Mononuclear cell (primary cell): ENCODE measurements at regions not wholly inside any gene's neighbourhood (a gene's known extent, or its start where the extent isn't known, plus 50 kb on each side); places are given as distances from the start of the nearest gene placed in this dataset.

Source experiments
- H3K27me3 ChIP-seq: 2 replicates; pipeline ENCODE4 v1.6.0; 2011; ENCODE audit warnings: low read length, control low read depth; ENCODE audit not compliant: insufficient read depth
- H3K4me1 ChIP-seq: 2 replicates; pipeline ENCODE4 v1.5.1; 2011; ENCODE audit warnings: mild to moderate bottlenecking, low read length, control low read depth; ENCODE audit not compliant: insufficient read depth
- H3K4me3 ChIP-seq: 2 replicates; pipeline ENCODE4 v1.5.1; 2011; ENCODE audit warnings: mild to moderate bottlenecking, low read length, moderate library complexity
- H3K9me3 ChIP-seq: 2 replicates; pipeline ENCODE4 v1.5.1; 2011; ENCODE audit warnings: low read depth, mild to moderate bottlenecking, control low read depth, low read length

DNA sequence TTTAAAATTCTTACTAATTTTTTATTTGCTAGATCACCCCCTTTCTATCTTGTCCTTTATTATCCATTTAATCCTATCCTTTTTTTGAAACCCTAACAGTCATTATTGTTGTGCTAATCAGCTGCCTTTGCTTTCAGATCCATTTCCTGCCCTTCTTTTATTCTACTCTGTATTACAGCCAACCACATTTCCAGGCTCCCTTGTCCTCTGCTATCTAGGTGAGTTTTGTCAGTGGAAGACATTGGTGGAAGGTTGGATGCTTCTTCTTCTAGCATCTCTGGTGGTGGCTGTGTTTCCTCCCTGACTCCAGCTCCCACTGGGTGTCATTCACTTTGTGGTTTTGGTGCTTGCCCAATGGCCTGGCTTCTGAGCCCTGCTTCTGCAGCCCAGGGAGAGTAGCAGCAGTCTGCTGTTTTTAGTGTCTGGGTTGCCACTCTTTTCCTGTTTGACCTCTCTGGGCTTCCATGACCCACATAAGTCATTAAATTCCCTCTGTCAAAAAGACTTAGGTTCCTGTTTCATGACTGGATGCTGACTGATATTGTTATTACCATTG is 225.2 kb upstream of the PGRMC2 start:
- H3K9me3 ChIP-seq, result no peaks in the 10 kb centered on the region
- no peak overlapping the region for H3K4me3 ChIP-seq
- no peaks in the 10 kb centered on the region for H3K27me3 ChIP-seq
- H3K4me1 ChIP-seq, result no peaks in the 10 kb centered on the region

DNA sequence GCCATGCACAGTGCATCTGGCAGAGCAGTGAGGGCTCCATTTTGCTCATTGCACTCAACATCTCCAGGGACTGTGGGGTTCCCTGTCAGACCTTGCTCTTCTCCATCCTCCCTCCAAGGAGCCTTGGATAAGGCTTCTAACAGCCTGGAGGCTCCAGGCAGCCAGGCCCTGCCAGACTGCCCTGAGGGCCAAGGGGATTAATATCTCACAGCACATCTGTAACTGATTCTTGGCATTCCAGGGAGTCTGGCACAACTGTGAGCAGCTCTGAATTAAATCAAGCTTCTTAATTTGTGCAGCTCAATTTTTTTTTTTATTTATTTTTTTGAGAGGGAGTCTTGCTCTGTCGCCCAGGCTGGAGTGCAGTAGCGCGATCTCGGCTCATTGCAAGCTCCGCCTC is 224.5 kb upstream of the PGRMC2 start:
- H3K9me3 ChIP-seq, result no peaks in the 10 kb centered on the region
- no peaks in the 10 kb centered on the region for H3K4me1 ChIP-seq
- no peak overlapping the region for H3K4me3 ChIP-seq
- no peaks in the 10 kb centered on the region for H3K27me3 ChIP-seq

DNA sequence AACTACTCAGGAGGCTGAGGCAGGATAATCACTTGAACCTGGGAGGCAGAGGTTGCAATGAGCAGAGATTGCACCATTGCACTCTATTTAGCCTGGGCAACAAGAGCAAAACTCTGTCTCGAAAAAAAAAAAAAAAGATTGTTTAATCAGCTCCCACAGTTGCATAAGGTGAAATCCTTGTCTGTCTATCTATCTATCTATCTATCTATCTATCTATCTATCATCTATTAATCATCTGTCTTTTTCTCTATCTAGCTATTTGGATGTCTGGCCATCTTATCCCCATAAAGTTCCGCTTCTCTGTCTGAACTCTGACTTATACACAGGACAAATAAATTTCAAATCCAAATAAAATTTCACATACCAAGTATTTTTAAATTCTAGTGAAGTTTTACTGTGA is 223.2 kb upstream of the PGRMC2 start:
- Histone ChIP-seq H3K4me1 (no peaks in the 10 kb centered on the region), H3K4me3 (no peak overlapping the region), H3K27me3 (no peaks in the 10 kb centered on the region), H3K9me3 (no peaks in the 10 kb centered on the region)

DNA sequence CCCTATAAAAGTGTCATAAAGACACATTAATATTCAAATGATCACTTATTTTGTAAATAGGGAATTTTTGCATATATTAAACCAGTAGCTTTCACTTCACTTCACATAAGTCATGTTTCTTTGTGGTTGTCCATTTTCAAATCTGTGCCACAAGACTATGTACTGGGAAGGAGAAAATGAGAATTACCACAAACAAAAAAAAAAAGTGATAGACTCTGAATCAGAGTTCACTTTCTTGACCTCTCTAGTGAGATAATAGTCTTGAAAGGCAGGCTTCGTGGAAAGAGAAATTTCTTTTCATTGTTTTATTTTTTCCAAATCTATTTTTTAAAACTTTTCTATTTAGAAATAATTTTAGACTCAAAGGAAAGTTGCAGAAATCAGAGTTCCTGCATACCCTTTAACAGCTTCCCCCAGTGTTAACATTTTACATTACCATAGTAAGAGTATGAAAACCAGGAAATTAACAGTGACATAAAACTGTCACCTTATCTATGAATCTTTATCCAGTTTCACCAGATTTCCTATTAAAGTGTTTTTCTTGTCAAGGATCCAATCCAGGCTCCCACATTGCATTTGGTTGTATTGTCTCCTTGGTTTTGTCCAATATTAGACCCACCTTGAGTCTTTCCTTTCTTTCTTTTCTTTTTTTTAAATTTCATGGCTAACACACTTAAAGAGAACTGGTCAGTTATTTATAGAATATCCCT is 215.4 kb upstream of the PGRMC2 start:
- H3K4me1 ChIP-seq, result no peaks in the 10 kb centered on the region
- no peaks in the 10 kb centered on the region for H3K27me3 ChIP-seq
- no peaks in the 10 kb centered on the region for H3K9me3 ChIP-seq
- H3K4me3 ChIP-seq, result no peak overlapping the region

DNA sequence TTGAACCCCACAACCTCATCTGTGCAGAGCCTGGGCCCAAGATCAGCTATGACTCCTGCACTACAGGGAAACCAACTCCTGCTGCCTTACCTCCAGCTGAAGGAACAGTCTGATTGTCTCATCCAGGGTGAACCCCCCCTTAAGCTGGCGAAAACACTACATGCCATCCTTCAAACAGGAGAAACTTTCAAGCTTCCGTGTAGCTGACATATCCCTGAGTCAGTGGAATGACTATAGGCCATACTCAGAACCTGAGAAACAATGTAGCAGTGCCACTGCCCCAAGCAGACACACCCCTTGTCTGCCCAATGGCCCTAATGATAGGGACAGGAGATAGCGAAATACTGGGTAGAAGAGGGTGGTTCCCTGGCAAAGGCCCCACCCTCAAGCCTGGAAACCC is 213.6 kb upstream of the PGRMC2 start:
- H3K27me3 ChIP-seq, result no peaks in the 10 kb centered on the region
- peaks cover 8% of the 10 kb centered on the region for H3K9me3 ChIP-seq
- no peaks in the 10 kb centered on the region for H3K4me1 ChIP-seq
- H3K4me3 ChIP-seq, result no peak overlapping the region

DNA sequence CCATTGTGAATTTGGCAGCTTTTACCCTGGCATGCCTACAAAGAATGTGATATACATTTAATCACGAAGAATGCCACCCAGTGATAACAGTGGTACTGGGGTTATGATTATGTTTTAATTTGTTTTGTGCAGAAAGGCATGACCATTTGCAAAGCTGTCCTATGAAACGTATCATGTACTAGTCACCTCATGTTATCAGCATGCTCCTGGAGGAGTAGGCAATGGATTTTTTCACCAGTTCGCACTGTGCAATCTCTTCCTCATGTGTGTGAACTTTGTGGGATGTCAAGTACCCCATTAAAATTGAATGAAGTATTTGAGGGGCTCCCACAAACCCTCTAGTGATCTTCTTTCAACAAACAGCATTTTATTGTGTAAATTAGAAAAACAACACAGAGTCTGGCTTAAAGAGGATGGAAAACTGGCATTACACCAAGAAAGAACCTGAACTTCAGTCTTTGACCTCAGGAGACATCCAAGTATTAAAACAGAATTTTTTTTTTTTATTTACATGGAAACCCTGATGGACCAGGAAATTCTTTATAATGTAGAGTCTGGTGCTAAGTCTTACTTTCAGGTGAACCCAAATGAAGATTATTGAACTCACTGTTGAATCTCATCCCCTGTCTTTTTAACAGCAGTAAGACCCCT is 200.6 kb upstream of the PGRMC2 start:
- Histone ChIP-seq H3K27me3 (no peaks in the 10 kb centered on the region), H3K4me1 (no peaks in the 10 kb centered on the region), H3K9me3 (no peaks in the 10 kb centered on the region), H3K4me3 (no peak overlapping the region)

DNA sequence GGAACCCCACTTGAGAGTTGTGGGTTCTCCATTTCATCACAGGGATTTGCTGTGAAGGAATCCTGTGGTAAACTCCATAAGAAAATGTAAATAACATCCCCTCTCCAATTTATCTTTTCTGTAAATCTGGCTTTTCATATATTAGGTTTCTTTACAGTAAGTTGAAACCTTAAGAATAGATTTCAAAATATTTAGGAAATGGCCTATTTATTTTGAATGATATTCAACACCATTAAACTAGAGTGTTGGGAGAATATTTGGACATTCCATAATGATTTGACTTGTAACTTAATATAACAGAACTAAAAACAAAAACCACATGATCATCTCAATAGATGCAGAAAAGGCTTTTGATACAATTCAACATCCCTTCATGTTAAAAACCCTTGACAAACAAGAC is 197.3 kb upstream of the PGRMC2 start:
- Histone ChIP-seq H3K4me1 (no peaks in the 10 kb centered on the region), H3K27me3 (no peaks in the 10 kb centered on the region), H3K9me3 (no peaks in the 10 kb centered on the region), H3K4me3 (no peak overlapping the region)

DNA sequence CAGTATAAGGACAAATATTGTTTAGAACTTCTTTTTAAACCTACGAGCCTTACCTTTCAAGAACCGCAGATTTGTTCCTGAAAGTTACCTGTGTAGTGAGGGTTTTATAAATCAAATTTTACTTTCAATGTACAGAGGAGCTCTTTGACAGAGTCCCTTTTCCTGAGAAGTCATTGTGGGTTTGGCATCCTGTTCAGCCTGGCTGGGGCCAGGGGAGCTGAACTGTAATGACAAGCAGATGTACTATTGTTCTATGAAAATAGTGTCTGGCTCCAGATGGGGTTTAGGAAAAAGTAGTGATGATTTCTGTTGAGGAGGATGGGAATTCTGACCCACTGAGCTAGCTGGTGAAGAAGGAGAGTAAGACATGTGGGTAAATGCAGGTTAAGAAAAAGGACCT is 196.2 kb upstream of the PGRMC2 start:
- Histone ChIP-seq H3K9me3 (no peaks in the 10 kb centered on the region), H3K27me3 (no peaks in the 10 kb centered on the region), H3K4me1 (no peaks in the 10 kb centered on the region), H3K4me3 (no peak overlapping the region)

DNA sequence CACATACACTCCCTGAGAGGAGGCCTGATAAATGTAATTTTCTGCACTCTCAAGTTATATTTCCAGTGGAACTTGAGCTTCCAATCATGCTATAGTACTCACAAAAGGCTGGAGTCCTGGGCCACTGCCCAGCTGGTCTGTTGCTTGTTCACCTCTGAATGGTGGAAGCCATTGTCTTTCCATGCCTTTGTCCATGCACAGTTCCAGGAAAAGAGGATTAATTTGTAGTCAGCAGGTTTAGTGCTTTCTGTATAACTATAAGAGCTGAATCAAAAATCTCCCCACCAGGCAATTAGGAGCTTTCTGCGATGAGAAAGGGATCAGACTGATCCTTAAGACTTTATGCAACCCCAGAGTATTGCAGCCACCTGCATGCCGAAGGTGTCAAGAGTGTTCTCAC is 195.4 kb upstream of the PGRMC2 start:
- Histone ChIP-seq H3K4me3 (no peak overlapping the region), H3K27me3 (no peaks in the 10 kb centered on the region), H3K4me1 (no peaks in the 10 kb centered on the region), H3K9me3 (no peaks in the 10 kb centered on the region)

DNA sequence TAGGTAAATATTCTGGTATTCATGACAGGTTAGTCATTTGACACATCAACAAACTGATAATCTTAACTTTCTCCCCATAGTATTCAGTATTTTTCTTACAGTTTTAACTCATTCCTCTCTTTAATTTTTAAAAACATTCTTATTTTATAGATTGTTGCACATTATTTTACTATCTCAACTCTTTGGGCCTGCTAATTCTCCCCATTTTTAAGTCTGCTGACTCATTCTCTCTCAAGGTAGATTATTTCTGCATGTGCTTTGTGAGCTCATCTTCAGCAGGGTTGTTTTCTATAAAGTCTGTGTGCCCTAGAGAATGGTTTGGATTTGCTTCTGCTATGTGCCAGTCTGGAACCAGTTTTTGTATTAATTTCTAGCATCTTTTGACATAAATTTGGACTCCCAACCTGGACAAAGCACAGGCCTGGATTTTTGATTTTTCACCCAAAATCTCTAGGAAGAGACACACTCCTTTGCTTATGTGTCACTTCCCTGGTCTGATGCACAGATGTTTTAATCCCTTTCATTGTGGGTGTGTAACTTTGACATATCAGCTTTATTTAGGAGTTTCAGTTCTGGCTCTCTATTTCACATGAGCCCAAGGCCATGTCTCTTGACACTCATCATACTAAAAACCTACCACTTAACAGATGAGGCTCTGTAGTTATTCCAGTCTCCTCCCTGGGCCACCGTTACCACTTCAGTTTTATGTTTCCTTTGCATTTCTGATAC is 194.3 kb upstream of the PGRMC2 start:
- Histone ChIP-seq H3K4me3 (no peak overlapping the region), H3K4me1 (no peaks in the 10 kb centered on the region), H3K9me3 (no peaks in the 10 kb centered on the region), H3K27me3 (no peaks in the 10 kb centered on the region)

DNA sequence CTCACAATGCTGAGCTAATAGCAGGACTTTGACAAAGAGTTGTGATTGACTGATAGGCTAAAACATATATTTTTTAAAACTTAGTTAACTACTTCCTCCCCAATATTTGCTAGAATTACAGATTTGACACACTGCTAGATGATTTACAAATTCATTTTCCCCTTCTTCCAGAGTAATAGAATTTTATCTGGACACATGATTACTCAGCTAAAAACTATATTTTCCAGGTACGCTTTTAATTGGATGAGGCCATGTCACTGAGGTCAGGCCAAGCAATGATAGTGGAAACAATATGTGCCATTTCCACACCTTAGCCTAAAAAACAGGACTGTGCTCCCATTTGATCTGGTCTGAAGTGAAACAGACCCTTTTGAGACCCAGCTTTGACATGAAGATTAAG is 193.3 kb upstream of the PGRMC2 start:
- no peak overlapping the region for H3K4me3 ChIP-seq
- H3K9me3 ChIP-seq, result no peaks in the 10 kb centered on the region
- no peaks in the 10 kb centered on the region for H3K27me3 ChIP-seq
- H3K4me1 ChIP-seq, result no peaks in the 10 kb centered on the region

DNA sequence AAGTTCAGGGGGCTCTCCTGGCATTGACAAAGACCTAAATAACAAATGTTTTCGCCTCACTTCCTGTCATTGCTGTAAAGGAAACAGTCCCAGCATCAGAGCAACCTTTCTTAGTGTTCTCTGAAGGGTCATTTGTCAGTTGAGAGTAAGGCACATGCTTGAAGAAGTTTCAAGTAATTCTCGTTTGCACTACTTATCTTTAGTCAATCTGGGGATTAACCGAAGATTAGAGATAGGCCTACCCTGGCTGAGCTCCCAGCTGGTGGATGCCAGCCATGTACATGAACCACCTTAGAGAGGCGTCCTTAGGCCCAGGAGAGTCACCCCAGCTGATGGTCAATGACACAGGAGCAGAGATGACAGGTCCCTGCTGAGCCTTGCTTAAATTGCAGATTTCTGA is 189.9 kb upstream of the PGRMC2 start:
- H3K4me3 ChIP-seq, result no peak overlapping the region
- no peaks in the 10 kb centered on the region for H3K4me1 ChIP-seq
- H3K9me3 ChIP-seq, result no peaks in the 10 kb centered on the region
- H3K27me3 ChIP-seq, result no peaks in the 10 kb centered on the region

DNA sequence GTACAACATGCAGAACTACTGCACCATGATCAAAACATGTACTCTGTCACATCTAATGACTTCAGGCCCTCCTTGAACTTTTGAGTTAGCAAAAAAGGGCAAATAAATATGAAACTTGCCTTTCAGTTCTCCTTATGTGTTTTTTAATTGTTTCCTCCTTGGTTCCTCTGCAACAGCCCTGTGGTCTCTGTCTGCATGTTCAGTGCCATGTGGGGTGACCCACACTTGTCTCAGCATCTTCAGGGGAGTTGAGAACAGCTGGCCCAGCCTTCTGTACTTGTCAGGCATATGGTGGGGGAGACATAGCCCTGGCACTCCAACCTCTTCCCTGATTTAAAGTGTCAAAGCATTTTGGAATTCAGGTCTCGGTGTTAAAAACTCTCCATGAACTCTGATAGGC is 188.0 kb upstream of the PGRMC2 start:
- H3K9me3 ChIP-seq, result no peaks in the 10 kb centered on the region
- H3K27me3 ChIP-seq, result no peaks in the 10 kb centered on the region
- H3K4me3 ChIP-seq, result no peak overlapping the region
- H3K4me1 ChIP-seq, result no peaks in the 10 kb centered on the region

DNA sequence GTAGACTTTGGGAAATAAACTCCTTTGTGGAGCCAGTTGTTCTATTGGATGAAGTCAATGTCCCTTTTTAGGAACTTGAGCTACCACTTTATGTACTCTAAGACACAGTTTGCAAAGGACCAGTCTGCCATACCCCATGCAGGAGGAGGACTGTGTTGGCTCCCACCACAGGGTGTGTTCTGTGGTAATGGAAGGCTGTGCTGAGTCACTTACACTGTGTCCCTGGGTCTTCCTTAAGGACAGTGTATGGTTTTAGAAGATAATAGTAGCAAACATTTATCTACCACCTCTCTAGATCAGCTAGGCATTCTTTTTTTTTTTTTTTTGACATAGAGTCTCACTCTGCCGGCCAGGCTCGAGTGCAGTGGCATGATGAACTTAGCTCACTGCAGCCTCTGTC is 184.0 kb upstream of the PGRMC2 start:
- Histone ChIP-seq H3K4me3 (no peak overlapping the region), H3K27me3 (no peaks in the 10 kb centered on the region), H3K4me1 (no peaks in the 10 kb centered on the region), H3K9me3 (no peaks in the 10 kb centered on the region)

DNA sequence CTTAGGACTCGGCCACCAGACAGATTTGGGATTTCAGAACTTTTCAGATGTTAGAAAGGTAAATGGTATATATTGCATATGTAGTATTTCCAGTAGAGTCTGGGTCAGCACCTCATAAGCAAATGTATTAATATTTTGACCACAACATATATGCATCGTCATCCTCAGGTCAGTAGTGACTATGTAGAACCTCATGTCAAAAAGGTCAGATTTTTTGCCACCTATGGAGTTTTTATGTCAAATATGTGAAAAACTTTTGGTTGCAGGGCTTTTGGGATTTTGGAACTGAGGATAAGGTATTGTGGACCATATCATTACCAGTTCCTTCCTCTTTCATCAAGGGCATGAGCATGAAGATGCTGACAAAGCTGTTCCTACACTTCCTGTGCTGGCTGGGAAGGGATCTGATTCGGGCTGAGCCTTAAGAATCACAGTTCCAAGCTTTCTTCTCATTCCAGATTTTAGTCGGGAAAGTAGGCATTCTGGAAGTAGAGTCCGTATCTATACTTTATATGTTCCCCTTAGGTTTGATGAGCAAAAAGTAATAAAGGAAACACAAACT is 183.0 kb upstream of the PGRMC2 start:
- Histone ChIP-seq H3K4me1 (no peaks in the 10 kb centered on the region), H3K27me3 (no peaks in the 10 kb centered on the region), H3K4me3 (no peak overlapping the region), H3K9me3 (no peaks in the 10 kb centered on the region)
